Lower lobe of right lung (tissue), 2 donors: ENCODE measurements at regions not wholly inside any gene's neighbourhood (a gene's known extent, or its start where the extent isn't known, plus 50 kb on each side); places are given as distances from the start of the nearest gene placed in this dataset.

Experiments
- ATAC-seq, 2 donors: fragments of 200-7000 bp; cut with Tn5 transposase; one replicate each; pipeline ENCODE4 v1.9.1; 2020 to 2022; ENCODE audit warnings: mild to moderate bottlenecking in 2 of 2, moderate library complexity in 2 of 2
- DNase-seq: peaks from one replicate; pipeline ENCODE4 v3.0.0-alpha.2; 2020
- H3K27ac ChIP-seq: fragments of 200-600 bp; one replicate; pipeline ENCODE4 v1.8.0; 2022
- H3K27me3 ChIP-seq: fragments of 200-600 bp; one replicate; pipeline ENCODE4 v1.8.0; 2022; ENCODE audit warnings: low read depth
- H3K36me3 ChIP-seq: fragments of 200-600 bp; one replicate; pipeline ENCODE4 v1.8.0; 2022; ENCODE audit warnings: mild to moderate bottlenecking
- H3K4me1 ChIP-seq: fragments of 200-600 bp; one replicate; pipeline ENCODE4 v1.8.0; 2022
- H3K4me3 ChIP-seq: fragments of 200-600 bp; one replicate; pipeline ENCODE4 v1.8.0; 2022; ENCODE audit warnings: mild to moderate bottlenecking
- H3K9me3 ChIP-seq: fragments of 200-600 bp; one replicate; pipeline ENCODE4 v1.8.0; 2022
- CTCF ChIP-seq: fragments of 200-600 bp; IDR thresholded peaks from one replicate; pipeline ENCODE4 v1.8.0; 2022; ENCODE audit warnings: antibody characterized with exemption, mild to moderate bottlenecking
- intact Hi-C: fragments of 100-400 bp; cut with DNase I; formaldehyde crosslinking; loops from one replicate; pipeline ENCODE4 v1.11.0; 2022
- donor health status: DM: no; HTN: yes; CAD: no; lungs with severe emphysema.

- no peak for ATAC-seq
- intact Hi-C loops = no loop called here
- no peak overlapping the region for H3K4me3 ChIP-seq
- H3K27me3 ChIP-seq = no peaks in the 10 kb centered on the region
- DNase-seq = no peak
- no peak for TF ChIP-seq CTCF
- H3K36me3 ChIP-seq = no peaks in the 10 kb centered on the region
- no peaks in the 10 kb centered on the region for H3K4me1 ChIP-seq
- no peak overlapping the region for H3K27ac ChIP-seq
- peaks cover 5% of the 10 kb centered on the region for H3K9me3 ChIP-seq
Measured at GRCh38 chr4:137825505-137825904, 293.2 kb upstream of the PCDH18 start.

GRCh38 chr4:137823007-137823406 lies 290.7 kb upstream of the PCDH18 start:
- TF ChIP-seq CTCF = no peak
- intact Hi-C loops = no loop called here
- H3K9me3 ChIP-seq = no peaks in the 10 kb centered on the region
- no peak overlapping the region for H3K27ac ChIP-seq
- ATAC-seq = no peak
- no peaks in the 10 kb centered on the region for H3K4me1 ChIP-seq
- no peak for DNase-seq
- H3K27me3 ChIP-seq = no peaks in the 10 kb centered on the region
- H3K36me3 ChIP-seq = no peaks in the 10 kb centered on the region
- no peak overlapping the region for H3K4me3 ChIP-seq

GRCh38 chr4:137819964-137820383 lies 287.7 kb upstream of the PCDH18 start:
- no peak for DNase-seq
- no peaks in the 10 kb centered on the region for H3K27me3 ChIP-seq
- no peak overlapping the region for H3K27ac ChIP-seq
- intact Hi-C loops = no loop called here
- H3K36me3 ChIP-seq = no peaks in the 10 kb centered on the region
- peak; percentile 42 for TF ChIP-seq CTCF
- no peaks in the 10 kb centered on the region for H3K4me1 ChIP-seq
- no peaks in the 10 kb centered on the region for H3K9me3 ChIP-seq
- peak; percentile 82 to 88 for ATAC-seq
- no peak overlapping the region for H3K4me3 ChIP-seq

GRCh38 chr4:137812258-137812657 lies 280.0 kb upstream of the PCDH18 start:
- no peak for DNase-seq
- no peaks in the 10 kb centered on the region for H3K9me3 ChIP-seq
- TF ChIP-seq CTCF = no peak
- intact Hi-C loops = no loop called here
- H3K4me3 ChIP-seq = no peak overlapping the region
- no peak for ATAC-seq
- no peaks in the 10 kb centered on the region for H3K27me3 ChIP-seq
- no peak overlapping the region for H3K27ac ChIP-seq
- no peaks in the 10 kb centered on the region for H3K4me1 ChIP-seq
- H3K36me3 ChIP-seq = no peaks in the 10 kb centered on the region

GRCh38 chr4:137806420-137806819 lies 274.1 kb upstream of the PCDH18 start:
- no peaks in the 10 kb centered on the region for H3K36me3 ChIP-seq
- DNase-seq = no peak
- ATAC-seq = no peak
- no peak overlapping the region for H3K4me3 ChIP-seq
- intact Hi-C loops = no loop called here
- TF ChIP-seq CTCF = no peak
- H3K9me3 ChIP-seq = no peaks in the 10 kb centered on the region
- H3K27ac ChIP-seq = no peak overlapping the region
- H3K4me1 ChIP-seq = no peaks in the 10 kb centered on the region
- no peaks in the 10 kb centered on the region for H3K27me3 ChIP-seq
